HCEC 1CT (cell line): ENCODE measurements at regions not wholly inside any gene's neighbourhood (a gene's known extent, or its start where the extent isn't known, plus 50 kb on each side); places are given as distances from the start of the nearest gene placed in this dataset.

Experiments used
- DNase-seq: peaks from one replicate; pipeline ENCODE4 v3.0.0-alpha.2; 2017

DNA sequence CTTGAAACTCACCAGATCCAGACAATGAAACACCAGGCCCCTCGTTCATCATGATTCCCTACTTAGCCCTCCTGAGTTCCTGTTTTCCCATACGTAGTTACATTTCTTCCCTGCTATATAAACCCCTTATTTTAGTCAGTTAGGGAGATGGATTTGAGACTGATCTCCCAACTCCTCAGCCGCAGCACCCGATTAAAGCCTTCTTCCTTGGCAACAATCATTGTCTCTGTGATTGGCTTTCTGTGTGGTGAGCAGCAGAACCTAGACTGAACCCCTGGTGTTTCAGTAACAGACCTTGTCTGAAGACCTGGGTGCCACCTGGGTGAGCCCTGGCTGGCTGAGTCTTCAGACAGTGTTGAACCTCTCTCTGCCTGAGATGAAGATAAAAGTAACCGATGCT is 118.0 kb downstream of the OAT start:
- DNase-seq = no peak

DNA sequence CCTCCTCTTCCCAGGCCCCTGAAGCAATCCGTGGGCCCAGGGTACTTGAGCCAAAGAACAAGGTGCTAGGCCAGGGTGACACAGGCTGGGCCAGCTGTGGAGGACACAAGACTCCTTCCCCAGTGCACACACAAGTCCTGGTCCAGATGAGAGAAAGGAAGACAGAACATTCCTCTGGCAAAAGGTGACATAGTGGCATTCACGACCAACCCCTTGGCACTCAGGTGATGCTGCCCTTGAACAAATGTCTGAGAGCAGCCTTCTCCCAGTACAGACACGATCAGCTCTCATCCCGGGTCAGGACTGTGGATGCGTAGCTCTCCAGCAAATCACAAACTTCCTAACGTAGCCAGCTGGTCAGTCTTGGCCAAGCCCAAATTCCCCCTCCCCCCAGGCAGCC is 118.5 kb downstream of the OAT start:
- DNase-seq = no peak

DNA sequence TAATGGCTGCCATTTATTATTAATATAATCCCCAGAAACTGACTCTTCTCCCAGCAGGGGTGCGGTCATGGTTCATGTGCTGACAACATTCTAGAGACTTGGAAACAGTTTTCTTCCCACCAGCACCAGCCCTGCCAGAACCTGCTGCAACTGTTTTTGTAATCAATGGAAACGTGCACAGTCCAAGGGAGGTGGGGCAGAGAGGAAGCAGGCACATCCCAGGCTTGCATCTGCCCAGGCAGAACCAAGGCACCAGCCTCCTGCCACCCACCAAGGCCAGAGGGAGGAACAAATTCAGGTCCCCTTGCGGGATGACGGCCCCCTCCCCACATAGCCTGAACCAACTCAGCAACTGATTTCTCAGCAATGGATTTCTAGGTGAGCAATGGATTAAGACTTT is 119.0 kb downstream of the OAT start:
- DNase-seq = no peak

DNA sequence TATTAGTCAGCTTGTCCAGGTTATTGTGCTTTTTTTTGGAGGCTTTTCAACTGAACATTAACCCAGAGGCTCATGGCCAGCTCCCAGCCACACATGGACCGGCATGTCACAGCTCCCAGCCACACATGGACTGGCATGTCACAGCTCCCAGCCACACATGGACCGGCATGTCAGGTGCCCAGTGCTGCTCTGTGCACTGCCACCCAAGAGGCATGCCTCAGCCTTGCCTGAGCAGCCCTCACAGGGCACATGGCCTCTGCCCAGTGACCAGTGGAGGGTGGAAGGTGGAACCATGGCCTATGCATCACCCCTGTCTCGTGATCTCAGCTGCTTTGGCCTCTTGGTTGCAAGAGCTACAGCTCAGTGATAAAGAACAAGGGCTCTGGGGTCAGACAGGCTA is 119.8 kb downstream of the OAT start:
- no peak for DNase-seq

DNA sequence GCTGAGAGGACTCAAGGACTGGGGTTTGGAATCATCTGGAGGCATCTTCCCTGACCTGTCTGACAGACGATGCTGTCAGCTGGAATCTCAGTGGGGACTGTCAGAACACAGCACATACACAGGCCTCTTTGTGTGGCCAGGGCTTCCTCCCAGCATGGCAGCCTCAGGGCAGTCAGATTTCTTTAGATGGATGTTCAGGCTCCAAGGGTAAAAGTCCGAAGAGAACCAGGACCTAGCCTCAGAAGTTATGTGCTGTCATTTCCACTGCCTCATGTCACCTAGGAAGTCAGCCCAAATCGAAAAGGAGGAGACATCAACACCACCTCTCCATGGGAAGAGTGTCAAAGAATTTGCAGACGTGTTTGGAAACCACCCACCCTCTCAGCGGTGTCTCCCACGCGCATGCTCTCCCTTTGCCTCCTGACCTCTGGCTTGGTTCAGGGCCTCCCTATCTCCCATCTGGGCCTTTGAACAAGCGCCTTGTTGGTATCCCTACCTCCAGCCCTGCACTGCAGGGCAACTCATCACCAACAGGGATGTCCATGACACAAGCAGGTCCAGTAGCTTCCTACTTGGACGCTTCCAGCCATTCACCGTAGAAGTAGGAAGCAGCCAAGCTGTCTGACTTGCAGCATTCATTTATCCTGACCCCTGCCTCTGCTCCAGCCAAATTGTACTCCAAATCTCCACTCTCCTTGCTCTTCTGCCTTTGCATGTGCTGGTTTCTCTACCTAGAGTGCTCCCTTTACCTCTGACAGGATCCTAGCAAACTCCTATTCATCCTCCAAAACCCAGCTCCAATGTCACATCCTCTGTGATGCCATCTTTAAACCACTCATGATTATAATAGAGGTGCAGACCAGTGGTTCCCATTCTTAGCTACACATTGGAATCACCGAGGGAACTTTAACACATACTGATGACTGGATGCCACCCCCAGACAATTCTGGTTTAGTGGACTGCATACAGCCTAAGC is 121.6 kb downstream of the OAT start:
- no peak for DNase-seq

DNA sequence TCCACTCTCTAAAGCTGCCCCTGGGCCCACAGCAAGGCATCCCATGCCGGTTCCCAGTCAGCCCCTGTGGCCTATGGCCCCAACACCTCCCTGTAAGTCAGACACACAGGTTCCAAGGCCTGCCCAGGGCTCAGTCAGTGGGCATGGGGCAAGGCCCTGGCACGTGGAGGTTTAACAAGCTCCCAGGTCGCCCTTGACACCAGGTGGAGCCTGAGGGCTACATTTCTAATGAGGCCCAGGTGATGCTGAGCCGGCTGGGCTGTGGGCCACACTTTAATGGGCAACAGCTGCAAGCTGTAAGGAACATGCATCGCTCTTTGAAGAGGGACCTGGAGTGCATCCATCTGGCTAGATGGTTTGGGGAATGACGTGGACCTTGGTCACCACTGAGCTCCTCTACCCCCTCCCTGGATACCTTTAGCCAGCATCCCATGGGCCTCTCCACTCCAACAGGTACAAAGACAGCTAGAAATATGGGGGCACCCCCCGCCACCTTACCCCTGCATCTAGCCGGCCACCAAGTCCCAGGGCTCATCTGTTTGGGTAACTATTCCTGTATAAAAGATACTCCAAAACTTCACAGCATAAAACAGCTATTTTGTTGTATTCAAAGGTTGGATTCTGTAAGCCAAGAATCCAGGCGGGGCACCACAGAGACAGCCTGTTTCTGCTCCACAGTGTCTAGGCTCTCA is 122.5 kb downstream of the OAT start:
- DNase-seq = no peak

DNA sequence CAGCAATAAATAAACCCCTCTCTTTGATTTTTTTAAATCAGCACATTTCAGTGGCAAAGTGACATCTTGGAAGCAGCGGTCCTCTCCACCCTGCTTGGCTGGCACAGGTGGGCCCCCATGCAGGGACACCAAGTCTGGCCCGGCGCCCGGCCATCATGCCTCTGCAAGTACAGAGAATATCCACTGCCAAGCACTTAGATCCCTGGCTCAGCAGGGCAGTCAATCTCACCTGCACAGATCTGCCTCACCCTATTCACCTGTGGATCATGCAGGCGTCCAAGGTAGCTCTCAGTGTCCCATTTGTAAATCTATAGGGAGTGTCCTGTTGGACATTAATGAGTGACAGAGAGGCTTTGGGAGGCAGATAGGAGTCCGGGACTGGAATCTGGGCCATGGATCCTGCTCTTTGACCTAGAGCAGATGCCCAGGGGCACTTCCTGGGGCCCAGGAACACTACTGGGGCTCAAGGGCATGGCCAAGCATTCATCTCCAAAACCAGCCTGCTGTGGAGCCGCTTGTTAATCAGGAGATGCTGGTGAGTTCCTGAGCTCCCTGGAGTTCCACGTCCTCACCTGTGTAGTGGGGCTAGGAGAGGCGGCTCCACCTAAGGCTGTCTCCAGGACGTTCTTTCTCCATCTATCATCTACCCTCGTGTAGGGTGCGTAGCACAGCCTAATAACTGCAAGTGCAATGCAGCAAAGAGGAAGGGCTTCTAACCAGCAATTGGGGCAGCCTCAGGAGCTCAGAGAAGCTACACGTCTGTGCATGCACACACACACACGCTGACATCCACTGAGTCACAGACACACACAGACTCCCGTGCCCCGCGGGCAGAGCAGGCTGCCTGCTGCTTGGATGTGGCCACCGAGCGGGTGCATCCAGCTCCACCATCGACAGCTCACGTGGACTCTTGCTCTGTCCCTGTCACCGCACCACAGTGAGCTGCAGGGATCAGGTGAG is 123.6 kb downstream of the OAT start:
- DNase-seq = no peak

DNA sequence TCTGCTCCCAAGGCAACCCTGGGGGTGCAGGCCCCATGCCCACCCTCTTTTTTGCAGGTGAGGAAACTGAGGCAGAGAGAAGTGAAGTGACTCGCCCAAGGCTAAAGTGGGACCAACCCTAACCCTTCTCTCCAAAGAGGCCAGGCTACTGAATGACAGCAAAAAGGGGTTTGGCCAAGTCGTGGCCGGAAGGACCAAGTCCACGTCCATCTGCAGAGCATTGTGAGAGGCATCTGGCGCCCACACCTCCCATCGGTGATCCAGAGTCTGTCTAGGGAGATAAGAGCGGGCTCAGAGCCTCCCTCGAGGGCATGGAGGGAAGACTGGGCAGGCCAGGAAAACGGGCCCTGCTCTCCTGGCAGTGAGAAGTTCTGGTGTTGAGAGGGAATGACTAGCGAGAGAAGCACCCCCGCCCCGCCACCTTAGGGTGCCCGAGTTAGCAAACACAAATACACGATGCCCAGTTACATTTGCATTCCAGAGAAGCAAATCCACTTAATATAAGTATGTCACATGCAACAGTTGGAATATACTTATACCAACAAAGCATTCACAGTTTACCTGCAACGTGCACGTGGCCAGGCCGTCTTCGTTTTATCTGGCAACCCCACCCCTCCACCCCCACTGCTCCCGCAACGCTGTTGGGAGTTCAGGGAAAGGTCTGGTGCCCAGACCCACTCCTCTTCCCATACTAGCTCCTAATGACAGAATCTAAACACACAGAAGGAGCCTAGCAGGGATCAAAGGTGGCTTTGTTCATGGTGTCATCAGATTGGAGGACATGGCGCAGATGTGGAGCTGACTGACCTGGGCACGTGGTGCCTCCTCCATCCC is 124.9 kb downstream of the OAT start:
- DNase-seq = no peak

DNA sequence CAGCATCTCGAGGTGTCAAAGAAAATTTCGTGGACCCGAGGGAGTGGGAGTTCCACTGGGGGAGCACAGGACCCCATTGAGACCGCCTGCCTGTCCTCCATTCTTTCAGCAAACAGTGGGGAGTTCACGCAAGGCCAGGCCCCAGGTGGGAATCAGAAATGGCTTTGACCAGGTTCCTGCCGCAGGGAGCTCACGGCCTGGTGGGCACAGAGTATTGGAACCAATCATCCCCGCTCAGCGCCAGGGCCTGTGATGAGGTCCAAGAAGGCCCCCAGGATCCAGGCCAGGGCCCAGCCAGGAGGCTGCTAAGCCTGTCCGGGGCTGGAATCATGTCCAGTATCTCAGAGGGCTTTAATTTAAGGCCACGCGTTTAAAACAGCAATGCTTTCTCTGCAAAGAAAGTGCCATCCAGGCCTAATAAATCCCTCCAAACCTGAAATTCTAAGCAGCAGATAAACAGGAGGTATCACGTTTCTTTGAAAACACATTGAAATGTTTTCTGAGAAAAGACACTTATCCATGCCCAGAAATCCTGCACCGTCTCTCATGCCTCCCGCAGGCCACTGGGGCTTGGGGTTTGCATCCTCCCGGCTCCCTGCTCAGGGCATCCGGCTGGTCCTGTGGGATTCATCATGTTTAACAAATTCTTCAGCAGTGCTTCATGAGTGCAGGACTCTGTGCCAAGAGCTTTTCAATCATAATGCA is 125.7 kb downstream of the OAT start:
- no peak for DNase-seq

DNA sequence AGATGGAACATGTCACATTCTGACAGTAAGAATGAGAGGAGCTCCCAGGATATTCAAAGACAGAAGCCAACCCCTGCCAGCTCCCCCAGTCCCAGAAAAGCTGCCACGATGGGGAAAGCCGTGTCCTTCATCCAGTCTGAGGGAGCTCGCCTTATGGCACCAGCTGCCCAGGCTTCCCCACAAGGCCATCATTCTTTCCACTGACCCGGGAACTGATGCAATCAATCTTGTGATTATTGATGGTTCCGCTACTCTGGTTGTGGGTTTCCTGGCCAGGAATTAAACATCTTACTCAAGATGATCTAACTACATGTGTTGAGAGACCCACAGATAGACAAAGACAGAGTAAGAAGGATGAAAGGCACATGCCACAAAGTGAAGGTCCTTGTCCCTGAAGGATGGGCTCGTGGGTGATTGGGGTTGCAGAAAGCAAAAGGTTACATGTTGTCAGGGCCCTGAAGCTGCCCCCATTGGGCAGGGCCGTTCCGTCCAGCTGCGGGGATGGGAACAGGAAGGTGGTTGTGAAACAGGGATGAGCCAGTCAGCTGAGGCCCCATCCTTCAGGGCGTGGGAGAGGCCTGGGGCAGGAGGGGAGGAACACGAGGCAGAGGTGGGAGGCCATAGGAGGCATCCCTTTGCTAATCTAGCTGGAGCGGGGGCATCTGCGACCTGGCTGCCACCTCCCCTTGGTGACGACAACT is 127.6 kb downstream of the OAT start:
- no peak for DNase-seq

DNA sequence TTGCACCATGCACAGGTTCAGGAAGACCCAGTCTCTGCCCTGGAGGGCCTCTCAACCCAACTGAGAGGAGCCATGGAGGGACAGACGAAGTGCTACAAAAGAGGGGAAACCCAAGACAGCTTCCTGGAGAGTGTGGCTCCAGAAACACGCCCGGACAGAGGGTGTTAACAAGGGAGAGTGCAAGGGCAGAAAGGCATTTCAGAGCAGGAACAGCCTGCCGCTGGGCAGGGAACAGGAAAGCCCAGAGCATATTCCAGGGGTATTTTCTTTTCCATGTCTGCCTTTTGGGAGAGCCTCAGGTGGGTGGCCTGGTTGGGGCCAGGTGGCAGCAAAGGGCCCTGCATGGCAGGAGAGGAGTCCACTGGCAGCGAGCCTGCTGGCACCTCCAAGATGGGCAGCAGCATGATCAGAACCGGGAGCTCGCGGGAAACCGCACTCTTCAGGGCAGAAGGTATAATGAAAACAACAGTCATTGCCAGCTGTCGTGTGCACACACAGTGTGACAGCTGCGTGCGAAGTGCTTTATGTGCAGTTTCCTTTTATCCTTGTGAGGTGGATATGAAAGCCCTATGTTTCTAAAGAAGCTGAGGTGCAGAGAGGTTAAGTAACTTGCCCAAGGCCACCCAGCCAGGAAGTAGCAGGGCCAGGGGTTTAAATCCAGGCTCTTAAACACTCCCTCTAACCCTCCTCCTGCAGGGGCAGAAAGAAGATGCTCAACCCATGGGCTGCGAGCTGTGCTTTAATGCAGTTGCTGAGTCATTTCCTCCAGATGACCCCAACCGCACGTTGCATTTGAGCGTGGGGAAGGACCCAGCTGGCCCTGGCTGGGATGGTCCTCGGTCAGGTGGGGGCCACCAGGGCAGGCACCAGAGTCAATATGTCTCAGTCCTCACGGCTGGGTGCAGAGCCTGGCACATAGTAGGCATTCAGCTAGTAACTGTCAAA is 128.6 kb downstream of the OAT start:
- no peak for DNase-seq

DNA sequence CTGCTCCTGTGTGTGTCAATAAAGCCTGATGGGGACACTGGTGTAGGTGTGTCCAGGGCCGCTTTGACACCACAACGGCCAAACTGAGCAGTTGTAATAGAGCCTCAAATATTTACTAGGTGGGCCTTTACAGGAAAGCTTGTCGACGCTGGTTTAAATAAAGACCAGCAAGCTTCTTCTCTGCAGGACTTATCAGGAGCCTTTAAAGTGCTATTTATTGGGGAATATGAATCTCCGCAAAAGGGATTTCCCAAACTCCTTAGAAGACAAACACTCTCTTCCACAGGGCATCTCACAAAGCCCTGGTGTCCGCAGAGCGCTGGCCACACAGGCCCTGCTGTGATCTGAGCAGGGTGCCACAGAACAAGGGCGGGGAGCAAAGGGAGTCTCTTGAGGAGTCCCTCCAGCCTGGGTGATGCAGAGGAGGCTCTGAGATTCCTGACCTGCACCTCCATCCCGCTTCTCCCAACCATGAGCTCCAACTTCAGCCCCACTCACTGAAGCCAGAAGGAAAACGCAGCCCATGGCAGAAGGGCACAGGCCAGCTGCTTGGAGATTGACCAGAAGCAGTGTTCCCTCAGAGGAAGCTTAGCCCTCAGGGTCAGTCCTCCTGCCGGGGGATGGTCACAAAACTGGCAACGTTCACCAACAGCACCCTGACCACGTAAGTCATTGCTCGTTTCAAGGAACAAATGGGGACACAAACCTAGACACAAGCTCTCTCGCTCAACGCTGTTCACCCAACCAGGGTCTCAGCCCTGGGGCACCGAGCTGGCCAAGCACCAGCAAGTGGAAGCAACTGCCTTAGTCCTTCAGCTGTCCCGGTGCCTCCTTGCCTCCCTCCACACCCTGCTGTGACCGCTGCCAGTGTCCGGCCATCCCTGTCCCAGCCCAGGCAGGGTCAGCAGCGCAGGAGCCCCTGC is 129.5 kb downstream of the OAT start:
- no peak for DNase-seq

DNA sequence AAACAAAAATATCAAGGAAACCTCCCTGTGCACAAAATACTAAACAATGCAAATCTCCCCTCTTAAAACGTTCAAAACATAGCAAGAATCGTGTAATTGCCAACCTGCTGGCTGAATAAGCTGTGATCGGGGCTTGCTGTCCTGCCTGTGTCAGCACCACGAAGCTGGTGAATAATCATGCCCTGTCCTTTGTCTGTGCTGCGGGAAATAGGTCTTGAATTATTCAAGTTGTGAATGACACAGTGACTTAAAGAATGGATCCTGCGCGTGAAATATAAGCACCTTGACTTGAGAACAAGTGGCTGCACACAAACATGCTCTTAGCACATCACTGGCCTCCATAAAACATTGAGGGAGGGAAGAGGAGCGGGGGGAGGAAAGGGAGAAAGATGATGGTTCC is 130.2 kb downstream of the OAT start:
- no peak for DNase-seq

DNA sequence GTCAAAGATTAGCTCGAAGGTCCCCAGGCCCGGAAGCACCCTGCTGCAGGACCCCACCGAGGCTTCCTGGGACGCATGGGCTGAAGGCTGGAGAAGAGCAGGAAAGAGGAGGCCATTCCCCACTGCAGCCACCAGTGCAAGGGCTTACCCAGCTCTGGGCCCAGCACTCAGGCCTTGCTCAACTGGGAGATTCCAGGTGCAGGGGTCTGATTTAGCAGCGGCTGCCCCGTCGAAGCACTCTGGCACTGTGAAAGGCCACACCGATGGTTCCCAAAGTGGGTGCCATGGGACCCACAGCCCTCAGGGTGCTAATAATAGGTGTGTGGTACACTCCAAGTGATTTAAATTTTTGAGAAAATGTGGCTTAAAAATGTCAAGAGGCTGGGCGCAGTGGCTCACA is 130.9 kb downstream of the OAT start:
- DNase-seq = no peak

DNA sequence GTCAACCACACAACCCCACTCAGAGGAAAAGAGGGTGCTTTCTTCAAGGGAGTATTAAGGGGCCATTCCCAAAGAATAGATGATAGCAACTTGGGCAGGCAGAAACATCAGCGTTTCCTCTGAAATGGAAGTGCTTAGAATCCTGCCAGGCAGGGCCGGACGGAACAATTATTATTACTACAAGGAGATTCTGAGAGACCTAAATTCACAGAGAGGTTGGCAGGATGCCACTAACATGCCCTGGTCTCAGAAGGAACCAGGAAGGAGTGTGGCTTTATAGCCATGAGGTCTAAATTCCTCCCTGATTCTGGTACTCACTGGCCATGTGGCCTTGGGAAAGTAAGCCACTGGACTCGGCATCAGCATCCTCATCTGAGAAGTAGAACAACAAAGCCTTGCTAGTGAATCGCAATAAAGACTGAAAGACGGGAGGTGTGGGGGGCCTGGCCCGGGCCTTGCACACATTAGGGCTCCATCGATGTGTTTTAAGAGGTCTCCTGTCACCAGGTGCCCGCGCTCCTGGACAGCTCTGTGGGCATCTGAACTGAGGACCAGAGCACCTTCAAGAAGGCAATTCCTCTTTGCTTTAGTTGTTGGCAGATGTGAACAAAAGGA is 131.5 kb downstream of the OAT start:
- no peak for DNase-seq

DNA sequence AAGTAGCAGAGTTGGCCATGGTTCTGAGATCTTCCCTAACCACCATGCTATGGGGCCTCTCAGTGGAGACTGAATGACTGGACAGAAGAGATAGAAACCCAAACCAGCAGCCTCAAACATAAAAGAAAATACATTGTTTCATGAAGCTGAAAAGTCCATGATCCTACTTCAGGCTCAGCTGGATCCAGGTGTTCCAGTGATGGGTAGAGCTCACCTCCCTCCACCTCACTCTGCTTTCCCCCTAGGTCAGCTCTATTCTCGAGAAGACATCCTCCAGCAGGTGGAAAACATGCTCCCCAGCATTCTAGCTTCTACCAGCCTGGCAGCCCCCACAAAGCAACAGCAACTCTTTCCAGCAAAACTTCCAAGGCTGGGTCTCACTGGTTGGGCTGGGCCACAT is 132.1 kb downstream of the OAT start:
- DNase-seq = no peak

DNA sequence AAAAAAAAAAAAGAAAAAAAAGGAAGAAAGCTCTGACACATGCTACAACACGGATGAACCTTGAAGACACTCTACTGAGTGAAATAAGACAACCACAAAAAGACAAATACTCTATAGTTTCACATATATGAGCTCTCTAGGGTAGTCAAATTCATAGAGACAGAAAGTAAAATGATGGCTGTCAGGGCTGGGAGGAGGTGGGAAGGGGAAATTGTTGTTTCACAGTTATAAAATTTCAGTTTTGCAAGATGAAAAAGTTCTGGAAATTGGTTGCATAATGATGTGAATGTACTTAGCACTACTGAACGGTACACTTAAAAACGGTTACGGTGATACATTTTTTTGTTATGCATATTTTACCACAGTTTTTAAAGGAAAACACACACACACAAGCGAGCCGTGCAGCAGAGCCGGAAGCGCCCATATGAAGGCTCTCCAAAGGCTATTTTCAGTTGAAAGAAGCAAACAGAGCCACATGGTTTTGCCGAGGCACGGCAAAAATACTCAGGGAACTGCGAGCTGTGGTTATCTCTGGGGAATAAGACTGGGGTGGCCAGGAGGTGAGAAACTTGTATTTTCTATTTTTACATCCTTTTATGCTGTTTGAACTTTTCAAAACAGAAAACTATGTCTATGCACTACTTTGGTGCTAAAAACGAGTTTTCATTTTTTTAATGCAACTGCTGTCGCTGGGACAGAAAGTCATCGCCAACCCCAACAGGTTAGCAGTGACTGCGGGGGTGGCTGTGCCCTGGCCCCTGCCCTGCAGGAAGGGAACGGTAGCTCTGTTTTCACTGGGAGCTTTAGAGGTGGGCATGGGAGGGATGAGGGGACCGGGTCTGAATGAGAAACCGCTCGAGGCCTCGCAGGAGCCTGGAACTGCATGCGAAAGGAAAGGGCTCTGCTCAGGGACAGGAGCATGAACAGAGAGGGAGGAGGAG is 132.9 kb downstream of the OAT start:
- no peak for DNase-seq
